Esophagus muscularis mucosa (tissue), 4 donors: ENCODE measurements at regions not wholly inside any gene's neighbourhood (a gene's known extent, or its start where the extent isn't known, plus 50 kb on each side); places are given as distances from the start of the nearest gene placed in this dataset.
A peak's percentile ranks its signal among the peaks of the same experiment; 100 is the strongest.

Experiments
- DNase-seq: peaks from one replicate; pipeline ENCODE4 v3.0.0-alpha.2; 2017; ENCODE audit errors: extremely low spot score
- H3K27ac ChIP-seq, 4 donors: fragments of 200-600 bp; sonication (generic); replicated peaks in 1 of 4; 1 replicate in 3 of 4; 2 replicates in 1 of 4; pipeline ENCODE4 v1.5.1; 2016 to 2019; ENCODE audit warnings: mild to moderate bottlenecking in 1 of 4
- H3K27me3 ChIP-seq, 4 donors: fragments of 200-600 bp; sonication (generic); one replicate each; pipeline versions ENCODE4 v1.5.1 to v1.6.0; 2016 to 2019
- H3K36me3 ChIP-seq, 4 donors: fragments of 200-600 bp; sonication (generic); one replicate each; pipeline ENCODE4 v1.5.1; 2016 to 2019
- H3K4me1 ChIP-seq, 4 donors: fragments of 200-600 bp; sonication (generic); one replicate each; pipeline ENCODE4 v1.5.1; 2016 to 2019
- H3K4me3 ChIP-seq, 4 donors: fragments of 200-600 bp; sonication (generic); 1 replicate in 2 of 4; 2 replicates in 2 of 4; pipeline ENCODE4 v1.5.1; 2016 to 2019; ENCODE audit warnings: mild to moderate bottlenecking in 4 of 4, moderate library complexity in 1 of 4
- H3K9me3 ChIP-seq, 4 donors: fragments of 200-600 bp; sonication (generic); 1 replicate in 3 of 4; 2 replicates in 1 of 4; pipeline ENCODE4 v1.5.1; 2016 to 2019
- CTCF ChIP-seq, 3 experiments: fragments of 200-600 bp in 2 of 3; fragments of 450-650 bp in 1 of 3; sonication (generic) in 2 of 3; IDR thresholded peaks; one replicate each; pipeline ENCODE4 v1.5.1; 2017 to 2019; ENCODE audit warnings: antibody characterized with exemption in 3 of 3, mild to moderate bottlenecking in 2 of 3, moderate library complexity in 1 of 3
- EP300 ChIP-seq: sonication (generic); formaldehyde crosslinking; IDR thresholded peaks from one replicate; pipeline ENCODE4 v1.6.1; 2017; ENCODE audit warnings: antibody characterized with exemption
- POLR2A ChIP-seq: fragments of 450-650 bp; IDR thresholded peaks from one replicate; pipeline ENCODE4 v1.6.1; 2017; ENCODE audit warnings: antibody characterized with exemption, moderate library complexity, mild to moderate bottlenecking, low read depth
- POLR2AphosphoS5 ChIP-seq, 2 donors: sonication (generic); formaldehyde crosslinking; IDR thresholded peaks; one replicate each; pipeline ENCODE4 v1.6.1; 2017; ENCODE audit warnings: antibody characterized with exemption in 2 of 2
- WGBS: methylation state at CpG from one replicate; pipeline ENCODE4 v1.1.5; 2018; 5-methylcytosine and 5-hydroxymethylcytosine counted together
- intact Hi-C: fragments of 100-400 bp; cut with DNase I; formaldehyde crosslinking; loops from one replicate; pipeline ENCODE4 v1.15.1; 2023

DNA sequence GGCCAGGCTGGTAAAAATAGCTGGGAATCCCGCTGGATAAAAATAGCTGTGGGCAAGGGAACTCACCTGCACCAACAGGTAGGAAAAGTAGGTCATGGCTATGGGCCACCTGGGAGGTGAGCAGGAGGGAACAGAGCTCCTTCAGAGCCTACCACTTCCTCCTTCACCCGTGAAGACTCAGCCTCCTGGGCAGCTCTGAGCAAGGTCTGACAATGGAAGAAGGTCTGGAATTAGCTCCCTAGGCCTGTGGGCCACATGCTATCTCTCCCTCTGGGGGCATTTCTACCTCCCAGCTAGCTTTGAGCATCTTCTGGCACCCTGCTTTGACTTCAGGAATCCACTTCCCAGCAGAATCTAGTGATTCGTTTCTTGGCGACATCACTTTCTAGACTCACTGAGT is 153.9 kb downstream of the MRPL14 start:
- Histone ChIP-seq H3K9me3 (no peaks in the 10 kb centered on the region), H3K4me1 (peaks cover 19 to 42% (median 38%) of the 10 kb centered on the region in 4 donors), H3K27me3 (no peaks in the 10 kb centered on the region), H3K27ac (peak overlapping the region; percentile 75 to 89 (median 80)), H3K4me3 (no peak overlapping the region), H3K36me3 (no peaks in the 10 kb centered on the region)
- intact Hi-C loops = loop anchor here (2.0 to 10.0 kb wide), 2 partner anchors 101 to 199 kb away; partner anchors contain the start of gene VEGFA
- WGBS = 57% methylated on average over 4 of the region's 4 CpGs
- DNase-seq = no peak
- TF ChIP-seq POLR2AphosphoS5 (IDR thresholded peaks at IDR 0.05) = no peak
- TF ChIP-seq CTCF (IDR thresholded peaks at IDR 0.05) = no peak
- TF ChIP-seq POLR2A = no peak
- no peak for TF ChIP-seq EP300

DNA sequence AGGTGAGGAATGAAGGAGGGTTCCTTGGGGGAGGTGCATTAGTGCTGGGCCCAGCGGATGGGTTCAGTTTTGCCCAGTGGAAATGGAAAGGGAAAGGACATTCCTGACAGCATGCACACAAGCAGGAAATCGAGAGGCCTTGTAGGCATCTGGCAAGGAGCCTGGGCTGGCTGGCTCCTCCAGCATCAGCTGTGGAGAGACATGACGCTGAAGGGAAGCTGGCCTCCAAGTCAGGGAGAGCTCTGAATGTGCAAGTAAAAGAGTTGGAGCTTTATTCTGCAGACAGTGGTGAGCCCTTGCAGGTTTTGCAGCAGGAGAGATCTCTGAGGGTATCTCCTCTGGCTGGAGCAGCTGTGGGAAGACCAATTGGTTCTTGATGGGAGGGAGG is 154.3 kb downstream of the MRPL14 start:
- Histone ChIP-seq H3K27ac (peak overlapping the region; percentile 75 to 89 (median 80)), H3K9me3 (no peaks in the 10 kb centered on the region), H3K36me3 (no peaks in the 10 kb centered on the region), H3K4me3 (no peak overlapping the region), H3K4me1 (peaks cover 19 to 39% (median 36%) of the 10 kb centered on the region in 4 donors), H3K27me3 (no peaks in the 10 kb centered on the region)
- intact Hi-C loops = loop anchor here (2.0 to 10.0 kb wide), 2 partner anchors 102 to 198 kb away; partner anchors contain the start of gene VEGFA
- 7% methylated on average over 3 of the region's 3 CpGs for WGBS
- no peak for DNase-seq
- TF ChIP-seq POLR2AphosphoS5 (IDR thresholded peaks at IDR 0.05) (peak; percentile 47 to 65), CTCF (IDR thresholded peaks at IDR 0.05) (no peak)

- Histone ChIP-seq H3K27me3 (no peaks in the 10 kb centered on the region), H3K36me3 (no peaks in the 10 kb centered on the region), H3K4me3 (no peak overlapping the region), H3K4me1 (peaks cover 19 to 39% (median 36%) of the 10 kb centered on the region in 4 donors), H3K9me3 (no peaks in the 10 kb centered on the region), H3K27ac (peak overlapping the region; percentile 75 to 89 (median 80))
- WGBS = 59% methylated on average over 6 of the region's 6 CpGs
- TF ChIP-seq EP300 = no peak
- TF ChIP-seq POLR2AphosphoS5 (IDR thresholded peaks at IDR 0.05) = no peak
- TF ChIP-seq CTCF (IDR thresholded peaks at IDR 0.05) = peak in 1 of 3 experiments; percentile 29
- no peak for DNase-seq
- intact Hi-C loops = loop anchor here (2.0 to 10.0 kb wide), 2 partner anchors 102 to 198 kb away; partner anchors contain the start of gene VEGFA
Measured at GRCh38 chr6:43972179-43972912, 154.9 kb downstream of the MRPL14 start.

- DNase-seq = no peak
- TF ChIP-seq CTCF (IDR thresholded peaks at IDR 0.05) (no peak), EP300 (no peak), POLR2AphosphoS5 (IDR thresholded peaks at IDR 0.05) (no peak), POLR2A (no peak)
- H3K27ac ChIP-seq = peak overlapping the region; percentile 75 to 89 (median 80)
- no peaks in the 10 kb centered on the region for H3K9me3 ChIP-seq
- H3K36me3 ChIP-seq = no peaks in the 10 kb centered on the region
- no peak overlapping the region for H3K4me3 ChIP-seq
- H3K4me1 ChIP-seq = peaks cover 19 to 40% (median 36%) of the 10 kb centered on the region in 4 donors
- H3K27me3 ChIP-seq = no peaks in the 10 kb centered on the region
- WGBS = 96% methylated on average over 2 of the region's 2 CpGs
- intact Hi-C loops = loop anchor here (2.0 to 10.0 kb wide), 2 partner anchors 103 to 197 kb away; partner anchors contain the start of gene VEGFA
Measured at GRCh38 chr6:43971776-43972126, 155.5 kb downstream of the MRPL14 start.
